SIG-M5 (cell line): ENCODE measurements at regions not wholly inside any gene's neighbourhood (a gene's known extent, or its start where the extent isn't known, plus 50 kb on each side); places are given as distances from the start of the nearest gene placed in this dataset.
"Not testable (repeated sequence)": the region's sequence is repeated elsewhere in the genome, so short reads cannot be mapped to it uniquely, and the experiment has no call there.

Experiments
- DNase-seq: peaks from one replicate; lab custom pipeline; 2025; lab: John Stamatoyannopoulos, UW

DNA sequence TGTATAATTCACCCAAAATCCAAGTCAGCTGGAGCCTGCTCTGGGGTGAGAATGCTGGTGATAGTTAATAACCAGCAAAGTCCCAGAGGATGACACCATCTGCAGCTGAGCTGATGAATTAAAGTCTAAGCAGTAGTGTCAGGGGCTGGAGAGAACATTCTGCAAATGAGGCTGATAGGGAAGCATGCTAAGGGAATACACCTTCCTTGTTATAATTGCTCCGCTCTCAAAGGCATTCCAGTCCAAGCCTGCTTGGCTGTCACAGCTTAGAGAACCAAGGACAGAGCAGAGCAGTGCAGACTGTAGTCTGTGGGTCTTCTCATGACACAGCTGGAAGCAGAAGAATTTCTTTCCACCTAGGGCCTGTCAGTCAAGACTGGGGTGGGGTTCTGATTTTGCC lies 283.1 kb downstream of the SIPA1L2 start:
- DNase-seq: no peak

GRCh38 chr1:232344791-232345399 lies 285.0 kb downstream of the SIPA1L2 start:
- no peak for DNase-seq

GRCh38 chr1:232344186-232344585 lies 285.7 kb downstream of the SIPA1L2 start:
- not testable (repeated sequence) for DNase-seq

GRCh38 chr1:232340446-232340845 lies 289.5 kb downstream of the SIPA1L2 start:
- DNase-seq: no peak

DNA sequence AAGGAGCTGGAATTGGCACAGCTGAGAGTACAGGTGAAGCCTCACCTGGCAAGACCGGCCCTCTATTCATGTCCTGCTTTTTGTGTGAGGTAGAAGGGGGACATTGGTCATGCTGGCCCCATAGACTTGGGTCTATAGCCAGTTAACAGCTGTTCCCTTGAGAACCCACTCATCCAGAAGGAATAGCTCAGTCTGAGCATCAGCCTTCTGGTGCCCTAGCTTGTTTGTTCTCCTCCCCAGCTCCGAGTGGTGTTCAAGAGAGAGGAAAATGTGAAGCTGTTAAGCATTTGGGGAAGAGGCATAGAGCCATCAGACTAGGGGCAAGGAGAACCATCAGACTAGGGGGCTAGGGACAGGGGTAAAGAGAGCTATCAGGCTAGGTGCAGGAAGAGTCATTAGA lies 290.9 kb downstream of the SIPA1L2 start:
- no peak for DNase-seq

DNA sequence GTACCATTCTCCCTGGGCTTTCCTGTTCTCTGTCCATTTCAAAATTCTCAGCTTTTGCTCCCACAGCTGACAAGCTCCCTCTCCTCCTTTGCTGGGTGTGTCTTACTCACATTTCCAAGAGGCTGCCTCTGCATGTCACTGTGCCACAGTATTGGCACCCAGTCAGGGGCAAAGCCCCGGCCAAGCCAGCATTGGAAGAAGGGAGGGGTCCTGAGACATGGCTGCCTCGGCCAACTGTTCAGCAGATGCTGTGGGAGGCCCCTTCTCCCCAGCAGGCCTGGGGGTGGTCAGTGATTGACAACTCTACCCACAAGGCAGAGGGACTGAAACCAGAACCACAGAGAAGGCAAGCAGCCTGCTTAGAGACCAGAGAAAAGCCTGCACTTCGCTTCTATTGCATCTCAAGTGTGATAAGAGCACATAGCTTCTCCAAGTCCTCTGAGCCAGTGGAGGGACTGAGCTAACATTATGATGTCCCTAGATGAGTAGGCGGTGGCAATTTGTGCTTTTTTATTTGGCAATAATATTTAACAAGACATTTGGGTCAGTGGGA lies 294.1 kb downstream of the SIPA1L2 start:
- no peak for DNase-seq

GRCh38 chr1:232335261-232335660 lies 294.7 kb downstream of the SIPA1L2 start:
- DNase-seq: no peak

DNA sequence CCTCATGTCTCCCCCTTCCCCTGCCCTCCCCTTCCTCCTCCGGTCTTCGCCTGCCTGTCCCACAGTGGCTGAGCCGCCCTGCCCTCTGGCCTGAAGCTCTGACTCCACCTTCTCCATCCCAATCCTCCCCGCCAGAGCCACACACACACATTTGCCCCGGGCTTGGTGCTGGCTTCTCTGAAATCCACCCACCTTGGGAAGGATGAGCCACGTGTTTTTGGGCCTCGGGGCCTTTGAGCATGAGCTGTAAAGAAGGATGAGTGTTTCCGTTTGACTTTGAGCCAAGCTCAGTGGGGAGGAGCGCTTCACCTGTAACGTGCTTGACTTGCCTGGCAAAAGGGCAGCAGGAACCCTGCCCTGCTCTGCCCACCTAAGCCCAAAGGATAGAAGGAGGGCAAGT lies 295.1 kb downstream of the SIPA1L2 start:
- DNase-seq: no peak

GRCh38 chr1:232334246-232334645 lies 295.7 kb downstream of the SIPA1L2 start:
- DNase-seq: no peak

GRCh38 chr1:232333419-232333767 lies 296.5 kb downstream of the SIPA1L2 start:
- no peak for DNase-seq

DNA sequence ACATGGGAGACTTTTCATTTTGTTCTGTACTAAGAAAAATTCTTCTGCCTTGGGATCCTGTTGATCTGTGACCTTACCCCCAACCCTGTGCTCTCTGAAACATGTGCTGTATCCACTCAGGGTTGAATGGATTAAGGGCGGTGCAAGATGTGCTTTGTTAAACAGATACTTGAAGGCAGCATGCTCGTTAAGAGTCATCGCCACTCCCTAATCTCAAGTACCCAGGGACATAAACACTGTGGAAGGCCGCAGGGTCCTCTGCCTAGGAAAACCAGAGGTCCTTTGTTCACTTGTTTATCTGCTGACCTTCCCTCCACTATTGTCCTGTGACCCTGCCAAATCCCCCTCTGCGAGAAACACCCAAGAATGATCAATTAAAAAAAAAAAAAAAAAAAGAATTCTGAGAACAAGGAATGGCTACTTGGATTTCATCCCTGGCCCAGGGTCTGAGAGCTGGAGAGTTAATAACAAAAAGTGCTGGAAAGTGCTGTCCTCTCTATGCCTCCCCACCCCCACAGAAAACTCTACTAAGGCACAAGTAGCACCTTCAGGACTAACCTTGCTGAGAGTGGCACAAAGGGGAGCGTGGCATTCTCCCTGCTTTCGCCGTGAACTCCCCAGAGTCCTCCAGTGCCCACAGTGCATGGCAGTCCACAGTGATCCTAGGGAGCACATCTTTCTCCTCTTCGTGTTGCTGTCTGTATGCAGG lies 297.1 kb downstream of the SIPA1L2 start:
- not testable (repeated sequence) for DNase-seq

DNA sequence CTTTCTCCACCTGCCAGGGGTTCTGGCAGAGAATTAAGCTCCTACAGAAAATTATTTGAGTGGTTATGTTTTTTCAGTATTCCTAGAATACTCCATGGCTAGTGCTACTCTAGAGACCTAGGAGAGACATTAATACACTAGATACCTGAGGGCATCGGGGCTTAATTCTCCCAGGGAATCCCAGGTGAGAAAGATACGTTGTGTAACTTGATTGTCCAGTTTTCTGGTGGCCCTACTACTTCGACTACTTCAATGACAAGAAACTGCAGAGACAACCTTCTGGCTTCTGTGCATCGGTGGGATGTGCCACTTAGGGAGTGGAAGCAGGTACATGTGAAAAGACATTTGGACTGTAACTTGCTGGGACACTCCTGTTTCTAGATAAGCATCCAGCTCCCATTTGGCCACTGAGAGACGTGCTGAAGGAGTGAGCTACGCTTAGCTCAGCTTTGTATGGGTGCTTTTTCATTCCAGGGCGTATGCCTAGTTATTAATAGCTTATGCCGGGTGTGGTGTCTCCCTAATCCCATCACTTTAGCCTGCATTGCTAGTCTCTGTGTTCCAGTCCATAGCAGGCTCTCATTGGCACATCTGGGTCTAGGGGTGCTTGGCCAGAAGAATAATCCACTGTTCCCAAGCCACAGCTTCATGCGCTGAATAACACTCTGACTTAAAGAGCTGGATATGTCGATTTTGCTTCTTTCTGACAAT lies 300.7 kb downstream of the SIPA1L2 start:
- no peak for DNase-seq

DNA sequence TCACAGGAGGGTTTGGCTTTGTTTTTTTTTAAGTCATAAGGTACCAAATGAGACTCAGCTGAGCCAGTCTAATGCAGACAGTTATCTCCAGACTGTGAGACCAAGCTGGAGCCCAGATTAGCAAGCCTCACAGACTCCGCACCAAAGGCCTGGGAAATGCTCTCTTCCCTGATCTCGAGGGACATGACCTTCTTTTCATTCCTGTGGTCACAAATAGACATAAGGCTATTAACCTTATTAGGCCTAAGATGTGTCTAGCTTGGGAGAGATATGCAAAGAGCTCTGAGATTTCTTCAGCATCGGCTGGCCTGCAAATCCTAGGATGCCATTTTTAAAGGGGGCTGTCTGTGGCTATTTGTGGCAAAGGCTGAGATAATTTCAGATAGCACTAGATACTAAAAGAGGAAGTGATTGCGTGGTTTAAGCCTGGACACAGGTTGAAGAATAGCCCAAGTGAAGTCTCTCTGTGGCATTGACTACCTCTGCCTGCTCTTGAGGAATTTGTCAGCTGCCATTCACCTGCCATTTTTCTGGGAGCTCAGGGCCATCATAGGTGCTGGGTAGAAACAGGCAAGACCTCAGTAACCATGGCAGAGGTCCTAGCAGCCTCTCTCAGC lies 301.3 kb downstream of the SIPA1L2 start:
- DNase-seq: no peak

DNA sequence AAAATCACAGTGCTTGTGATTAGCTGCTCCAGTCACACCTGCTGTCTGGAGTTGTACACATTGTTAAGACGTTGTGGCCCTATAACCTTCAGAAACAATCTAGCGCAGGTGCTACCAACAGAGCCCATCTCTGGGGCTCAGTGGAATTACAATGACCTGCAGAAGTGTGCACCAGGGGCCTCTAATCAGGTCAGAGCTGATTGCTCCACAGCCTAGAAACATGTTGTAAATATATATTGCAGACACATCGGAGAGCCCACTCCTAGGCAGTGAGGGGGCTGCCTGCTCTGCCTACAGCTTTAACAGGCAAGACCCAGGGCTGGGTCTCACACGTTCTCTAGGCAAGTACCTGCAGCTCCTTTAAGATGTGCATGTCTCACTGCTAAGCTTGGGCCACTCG lies 302.0 kb downstream of the SIPA1L2 start:
- DNase-seq: no peak

- no peak for DNase-seq
These were observed 302.7 kb downstream of the SIPA1L2 start for GRCh38 chr1:232327269-232327668.

DNA sequence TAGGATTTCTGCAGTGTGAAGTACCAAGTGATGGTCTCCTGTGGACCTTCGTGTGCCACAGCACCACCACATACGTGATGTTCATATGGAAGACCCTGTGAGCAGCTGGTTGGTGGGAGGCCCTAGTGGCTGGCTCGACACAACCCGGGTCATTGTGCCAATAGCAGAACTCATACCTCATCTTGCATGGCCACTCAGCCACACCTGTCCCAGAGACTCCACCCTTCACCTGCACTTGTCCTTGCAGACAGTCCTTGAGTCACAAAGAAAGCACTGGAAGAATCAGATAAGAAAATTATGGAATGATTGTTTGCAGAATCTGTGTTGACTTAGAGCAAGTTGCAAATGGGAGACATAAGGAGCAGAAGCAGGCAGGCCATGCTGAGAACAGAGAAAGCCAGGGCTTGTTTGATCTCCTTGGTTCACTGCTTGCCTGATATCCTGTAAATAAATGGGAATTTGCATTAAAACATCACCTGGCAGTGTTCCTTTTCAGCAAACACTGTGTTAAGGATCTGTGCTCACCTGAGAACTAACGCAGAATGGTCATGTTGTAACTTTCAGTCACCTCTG lies 307.7 kb downstream of the SIPA1L2 start:
- no peak for DNase-seq

GRCh38 chr1:232319518-232320210 lies 310.3 kb downstream of the SIPA1L2 start:
- DNase-seq: no peak

DNA sequence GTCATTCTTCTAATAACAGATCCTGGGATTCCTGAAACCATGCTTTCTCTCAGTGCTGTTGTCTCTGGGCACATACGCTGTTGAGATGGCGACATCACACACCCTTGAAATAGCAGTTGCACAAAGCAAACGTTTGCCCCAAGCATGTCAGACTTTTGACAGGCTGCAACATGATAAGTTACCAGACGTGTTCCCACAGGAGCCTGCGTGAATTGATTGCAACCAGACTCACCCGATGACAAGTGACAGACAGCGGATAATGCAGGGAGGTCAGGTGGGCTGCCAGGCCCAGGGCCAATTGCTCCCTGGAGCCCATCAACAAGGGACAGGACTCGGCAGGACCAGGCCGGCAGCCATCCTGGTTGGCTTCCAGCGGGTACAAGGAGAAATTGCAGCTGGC lies 310.9 kb downstream of the SIPA1L2 start:
- no peak for DNase-seq

DNA sequence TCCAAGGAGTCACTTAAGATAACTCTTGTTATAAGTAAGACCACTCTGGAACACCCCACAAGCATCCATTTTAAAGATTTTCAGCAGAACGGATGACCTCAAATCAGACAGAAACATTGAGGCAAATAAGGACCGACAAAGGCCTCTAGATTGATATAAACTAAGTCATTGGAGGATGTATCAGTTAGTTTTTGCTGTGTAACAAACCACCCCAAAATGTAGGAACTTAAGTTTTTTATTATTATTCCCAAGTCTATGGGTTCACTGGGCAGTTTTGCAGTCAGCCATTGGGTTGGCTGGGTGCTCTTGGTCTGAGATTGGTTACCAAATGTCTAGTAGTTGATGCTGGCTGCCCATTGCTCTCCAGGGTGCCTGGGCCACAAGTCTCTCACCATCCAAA lies 311.8 kb downstream of the SIPA1L2 start:
- no peak for DNase-seq

- no peak for DNase-seq
These were observed 312.6 kb downstream of the SIPA1L2 start for GRCh38 chr1:232317350-232317749.

DNA sequence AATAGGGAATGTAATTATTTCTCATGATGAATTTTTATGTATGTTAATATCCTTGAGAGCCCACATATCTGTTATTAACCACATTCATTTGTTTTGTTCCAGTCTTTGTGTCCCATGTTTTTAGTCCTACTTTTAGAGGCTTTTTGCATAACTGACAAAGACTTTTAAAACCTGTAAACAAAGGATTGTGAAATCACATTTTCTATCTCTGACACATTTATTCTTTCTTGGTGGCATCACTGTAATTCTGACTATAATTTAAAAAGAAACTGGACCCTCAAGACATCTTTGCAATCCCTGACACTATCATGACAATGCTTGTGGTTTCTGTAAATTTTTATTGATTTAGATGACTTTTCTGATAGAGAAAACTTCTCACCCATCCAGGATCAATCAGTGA lies 313.1 kb downstream of the SIPA1L2 start:
- no peak for DNase-seq

DNA sequence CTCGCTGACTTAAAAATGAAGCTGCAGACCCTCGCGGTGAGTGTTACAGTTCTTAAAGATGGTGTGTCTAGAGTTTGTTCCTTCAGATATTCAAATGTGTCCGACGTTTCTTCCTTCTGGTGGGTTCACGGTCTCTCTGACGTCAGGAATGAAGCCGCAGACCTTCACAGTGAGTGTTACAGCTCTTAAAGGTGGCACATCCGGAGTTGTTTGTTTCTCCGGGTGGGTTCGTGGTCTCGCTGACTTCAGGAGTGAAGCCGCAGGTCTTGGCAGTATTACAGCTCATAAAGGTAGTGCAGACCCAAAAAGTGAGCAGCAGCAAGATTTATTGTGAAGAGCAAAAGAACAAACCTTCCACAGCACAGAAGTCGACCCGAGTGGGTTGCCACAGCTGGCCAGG lies 316.1 kb downstream of the SIPA1L2 start:
- DNase-seq: not testable (repeated sequence)
